ENCODE measurements at regions not wholly inside any gene's neighbourhood (a gene's known extent, or its start where the extent isn't known, plus 50 kb on each side); places are given as distances from the start of the nearest gene placed in this dataset.
A peak's percentile ranks its signal among the peaks of the same experiment; 100 is the strongest.

- H3K4me3 ChIP-seq (ENCODE audit: low read length), result no peak overlapping the region
- no peak overlapping the region for H2BK15ac ChIP-seq (replicated peaks; ENCODE audit: low read depth)
- H3K36me3 ChIP-seq (ENCODE audit: control insufficient read depth, insufficient read depth, low read length), result no peaks in the 10 kb centered on the region
- H2BK5ac ChIP-seq (ENCODE audit: low read length), result no peak overlapping the region
- H4K8ac ChIP-seq (ENCODE audit: low read depth, low read length), result no peak overlapping the region
- H2AK5ac ChIP-seq (ENCODE audit: low read length), result no peak overlapping the region
- H3K9ac ChIP-seq (ENCODE audit: low read length), result no peak overlapping the region
- H3K27ac ChIP-seq (ENCODE audit: low read depth, low read length), result no peak overlapping the region
- H3K79me2 ChIP-seq (ENCODE audit: control insufficient read depth, insufficient read depth, low read length), result no peaks in the 10 kb centered on the region
- no CpG with 5 or more reads among the region's 2 CpGs for WGBS (ENCODE audit: extremely low coverage, insufficient coverage, low lambda C conversion rate)
- H3K79me1 ChIP-seq (ENCODE audit: low read length), result no peaks in the 10 kb centered on the region
- no peak overlapping the region for H3K23ac ChIP-seq (ENCODE audit: low read length)
- no peak overlapping the region for H3K4ac ChIP-seq (ENCODE audit: low read depth, low read length)
- H3K18ac ChIP-seq (ENCODE audit: low read length), result no peak overlapping the region
- no peak overlapping the region for H3K4me2 ChIP-seq (ENCODE audit: low read length)
- no peak overlapping the region for H3K56ac ChIP-seq (ENCODE audit: low read length)
- no peak overlapping the region for H2BK120ac ChIP-seq (ENCODE audit: low read depth, low read length)
- DNase-seq, result no peak
- H3K27me3 ChIP-seq (ENCODE audit: insufficient read depth, low read length, poor library complexity), result no peaks in the 10 kb centered on the region
- H3K4me1 ChIP-seq (ENCODE audit: control insufficient read depth, low read depth, low read length), result no peaks in the 10 kb centered on the region
- no peak overlapping the region for H4K5ac ChIP-seq (ENCODE audit: low read length)
Observed at GRCh38 chr6:141734071-141734840, 398.5 kb upstream of the GJE1 start.

- Histone ChIP-seq H3K4me1 (ENCODE audit: control insufficient read depth, low read depth, low read length) (no peaks in the 10 kb centered on the region), H3K27ac (ENCODE audit: low read depth, low read length) (no peak overlapping the region), H3K79me2 (ENCODE audit: control insufficient read depth, insufficient read depth, low read length) (no peaks in the 10 kb centered on the region), H4K5ac (ENCODE audit: low read length) (no peak overlapping the region), H4K8ac (ENCODE audit: low read depth, low read length) (no peak overlapping the region), H3K23ac (ENCODE audit: low read length) (no peak overlapping the region), H3K4me3 (ENCODE audit: low read length) (no peak overlapping the region), H2AK5ac (ENCODE audit: low read length) (no peak overlapping the region), H3K79me1 (ENCODE audit: low read length) (no peaks in the 10 kb centered on the region), H2BK15ac (replicated peaks; ENCODE audit: low read depth) (no peak overlapping the region), H3K4ac (ENCODE audit: low read depth, low read length) (no peak overlapping the region), H3K27me3 (ENCODE audit: insufficient read depth, low read length, poor library complexity) (no peaks in the 10 kb centered on the region), H3K9ac (ENCODE audit: low read length) (no peak overlapping the region), H3K4me2 (ENCODE audit: low read length) (no peak overlapping the region), H3K36me3 (ENCODE audit: control insufficient read depth, insufficient read depth, low read length) (no peaks in the 10 kb centered on the region), H3K56ac (ENCODE audit: low read length) (no peak overlapping the region), H2BK120ac (ENCODE audit: low read depth, low read length) (no peak overlapping the region), H3K18ac (ENCODE audit: low read length) (no peak overlapping the region), H2BK5ac (ENCODE audit: low read length) (no peak overlapping the region)
- DNase-seq, result peak; percentile 48
- no CpG with 5 or more reads among the region's 2 CpGs for WGBS (ENCODE audit: extremely low coverage, insufficient coverage, low lambda C conversion rate)
Observed at GRCh38 chr6:141729146-141729545, 403.6 kb upstream of the GJE1 start.

GRCh38 chr6:141728330-141728729, 404.4 kb upstream of the GJE1 start:
- Histone ChIP-seq H2BK120ac (ENCODE audit: low read depth, low read length) (no peak overlapping the region), H2BK15ac (replicated peaks; ENCODE audit: low read depth) (no peak overlapping the region), H4K8ac (ENCODE audit: low read depth, low read length) (no peak overlapping the region), H3K4ac (ENCODE audit: low read depth, low read length) (no peak overlapping the region), H3K4me1 (ENCODE audit: control insufficient read depth, low read depth, low read length) (no peaks in the 10 kb centered on the region), H3K79me1 (ENCODE audit: low read length) (no peaks in the 10 kb centered on the region), H3K18ac (ENCODE audit: low read length) (no peak overlapping the region), H3K9ac (ENCODE audit: low read length) (no peak overlapping the region), H4K5ac (ENCODE audit: low read length) (no peak overlapping the region), H3K36me3 (ENCODE audit: control insufficient read depth, insufficient read depth, low read length) (no peaks in the 10 kb centered on the region), H3K27ac (ENCODE audit: low read depth, low read length) (no peak overlapping the region), H3K56ac (ENCODE audit: low read length) (no peak overlapping the region), H3K23ac (ENCODE audit: low read length) (no peak overlapping the region), H3K79me2 (ENCODE audit: control insufficient read depth, insufficient read depth, low read length) (no peaks in the 10 kb centered on the region), H2BK5ac (ENCODE audit: low read length) (no peak overlapping the region), H2AK5ac (ENCODE audit: low read length) (no peak overlapping the region), H3K4me2 (ENCODE audit: low read length) (no peak overlapping the region), H3K27me3 (ENCODE audit: insufficient read depth, low read length, poor library complexity) (no peaks in the 10 kb centered on the region), H3K4me3 (ENCODE audit: low read length) (no peak overlapping the region)
- no CpG with 5 or more reads among the region's 4 CpGs for WGBS (ENCODE audit: extremely low coverage, insufficient coverage, low lambda C conversion rate)
- no peak for DNase-seq

GRCh38 chr6:141726248-141726647, 406.5 kb upstream of the GJE1 start:
- no peaks in the 10 kb centered on the region for H3K36me3 ChIP-seq (ENCODE audit: control insufficient read depth, insufficient read depth, low read length)
- no peaks in the 10 kb centered on the region for H3K27me3 ChIP-seq (ENCODE audit: insufficient read depth, low read length, poor library complexity)
- H2BK120ac ChIP-seq (ENCODE audit: low read depth, low read length), result no peak overlapping the region
- H3K4ac ChIP-seq (ENCODE audit: low read depth, low read length), result no peak overlapping the region
- H3K4me3 ChIP-seq (ENCODE audit: low read length), result no peak overlapping the region
- no peak overlapping the region for H3K27ac ChIP-seq (ENCODE audit: low read depth, low read length)
- no peak overlapping the region for H3K4me2 ChIP-seq (ENCODE audit: low read length)
- H3K79me2 ChIP-seq (ENCODE audit: control insufficient read depth, insufficient read depth, low read length), result no peaks in the 10 kb centered on the region
- no peaks in the 10 kb centered on the region for H3K4me1 ChIP-seq (ENCODE audit: control insufficient read depth, low read depth, low read length)
- WGBS (ENCODE audit: extremely low coverage, insufficient coverage, low lambda C conversion rate), result no CpG with 5 or more reads among the region's 3 CpGs
- no peak overlapping the region for H2AK5ac ChIP-seq (ENCODE audit: low read length)
- no peak overlapping the region for H3K23ac ChIP-seq (ENCODE audit: low read length)
- no peak overlapping the region for H2BK5ac ChIP-seq (ENCODE audit: low read length)
- H2BK15ac ChIP-seq (replicated peaks; ENCODE audit: low read depth), result no peak overlapping the region
- H3K18ac ChIP-seq (ENCODE audit: low read length), result no peak overlapping the region
- DNase-seq, result peak; percentile 28
- no peak overlapping the region for H4K5ac ChIP-seq (ENCODE audit: low read length)
- no peaks in the 10 kb centered on the region for H3K79me1 ChIP-seq (ENCODE audit: low read length)
- no peak overlapping the region for H3K9ac ChIP-seq (ENCODE audit: low read length)
- H3K56ac ChIP-seq (ENCODE audit: low read length), result no peak overlapping the region
- no peak overlapping the region for H4K8ac ChIP-seq (ENCODE audit: low read depth, low read length)

DNA sequence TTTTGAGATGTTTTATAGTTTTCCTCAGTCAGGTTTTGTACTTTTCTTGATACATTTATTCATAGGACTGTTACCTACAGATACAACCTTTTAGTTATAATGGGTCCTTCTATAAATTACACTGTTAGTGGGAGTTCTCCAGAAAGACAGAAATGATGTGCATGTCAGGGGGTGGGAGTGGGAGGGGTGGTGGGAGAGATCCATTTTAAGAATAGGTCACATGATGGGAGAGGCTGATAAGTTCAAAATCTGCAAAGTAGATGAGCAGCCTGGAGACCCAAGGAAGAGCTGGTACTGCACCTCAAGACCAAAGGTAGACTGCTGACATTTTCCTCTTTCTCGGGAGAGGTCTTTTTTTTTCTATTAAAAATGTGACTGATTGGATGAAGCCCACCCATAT, 408.0 kb upstream of the GJE1 start:
- WGBS (ENCODE audit: extremely low coverage, insufficient coverage, low lambda C conversion rate), result no CpG with 5 or more reads among the region's 1 CpG
- H2BK5ac ChIP-seq (ENCODE audit: low read length), result no peak overlapping the region
- no peaks in the 10 kb centered on the region for H3K79me2 ChIP-seq (ENCODE audit: control insufficient read depth, insufficient read depth, low read length)
- no peak overlapping the region for H2BK15ac ChIP-seq (replicated peaks; ENCODE audit: low read depth)
- H3K9ac ChIP-seq (ENCODE audit: low read length), result no peak overlapping the region
- H3K18ac ChIP-seq (ENCODE audit: low read length), result no peak overlapping the region
- no peak overlapping the region for H3K4me3 ChIP-seq (ENCODE audit: low read length)
- H3K4ac ChIP-seq (ENCODE audit: low read depth, low read length), result no peak overlapping the region
- H2AK5ac ChIP-seq (ENCODE audit: low read length), result no peak overlapping the region
- H2BK120ac ChIP-seq (ENCODE audit: low read depth, low read length), result no peak overlapping the region
- H3K27me3 ChIP-seq (ENCODE audit: insufficient read depth, low read length, poor library complexity), result no peaks in the 10 kb centered on the region
- no peak for DNase-seq
- no peak overlapping the region for H4K5ac ChIP-seq (ENCODE audit: low read length)
- no peak overlapping the region for H3K4me2 ChIP-seq (ENCODE audit: low read length)
- no peaks in the 10 kb centered on the region for H3K36me3 ChIP-seq (ENCODE audit: control insufficient read depth, insufficient read depth, low read length)
- no peak overlapping the region for H3K56ac ChIP-seq (ENCODE audit: low read length)
- H4K8ac ChIP-seq (ENCODE audit: low read depth, low read length), result no peak overlapping the region
- H3K79me1 ChIP-seq (ENCODE audit: low read length), result no peaks in the 10 kb centered on the region
- H3K23ac ChIP-seq (ENCODE audit: low read length), result no peak overlapping the region
- no peaks in the 10 kb centered on the region for H3K4me1 ChIP-seq (ENCODE audit: control insufficient read depth, low read depth, low read length)
- H3K27ac ChIP-seq (ENCODE audit: low read depth, low read length), result no peak overlapping the region

- Histone ChIP-seq H3K79me2 (ENCODE audit: control insufficient read depth, insufficient read depth, low read length) (no peaks in the 10 kb centered on the region), H2AK5ac (ENCODE audit: low read length) (no peak overlapping the region), H2BK15ac (replicated peaks; ENCODE audit: low read depth) (no peak overlapping the region), H3K36me3 (ENCODE audit: control insufficient read depth, insufficient read depth, low read length) (no peaks in the 10 kb centered on the region), H3K9ac (ENCODE audit: low read length) (no peak overlapping the region), H2BK120ac (ENCODE audit: low read depth, low read length) (no peak overlapping the region), H3K27ac (ENCODE audit: low read depth, low read length) (no peak overlapping the region), H4K8ac (ENCODE audit: low read depth, low read length) (no peak overlapping the region), H2BK5ac (ENCODE audit: low read length) (no peak overlapping the region), H3K18ac (ENCODE audit: low read length) (no peak overlapping the region), H3K4me2 (ENCODE audit: low read length) (no peak overlapping the region), H3K56ac (ENCODE audit: low read length) (no peak overlapping the region), H3K23ac (ENCODE audit: low read length) (no peak overlapping the region), H3K4me1 (ENCODE audit: control insufficient read depth, low read depth, low read length) (no peaks in the 10 kb centered on the region), H3K4me3 (ENCODE audit: low read length) (no peak overlapping the region), H3K27me3 (ENCODE audit: insufficient read depth, low read length, poor library complexity) (no peaks in the 10 kb centered on the region), H4K5ac (ENCODE audit: low read length) (no peak overlapping the region), H3K79me1 (ENCODE audit: low read length) (no peaks in the 10 kb centered on the region), H3K4ac (ENCODE audit: low read depth, low read length) (no peak overlapping the region)
- no peak for DNase-seq
- no CpG with 5 or more reads among the region's 5 CpGs for WGBS (ENCODE audit: extremely low coverage, insufficient coverage, low lambda C conversion rate)
Observed at GRCh38 chr6:141719476-141719875, 413.2 kb upstream of the GJE1 start.

Measured in mesendoderm (in vitro differentiated cells).